ENCODE measurements at regions not wholly inside any gene's neighbourhood (a gene's known extent, or its start where the extent isn't known, plus 50 kb on each side); places are given as distances from the start of the nearest gene placed in this dataset.
"Not testable (repeated sequence)": the region's sequence is repeated elsewhere in the genome, so short reads cannot be mapped to it uniquely, and the experiment has no call there.

DNA sequence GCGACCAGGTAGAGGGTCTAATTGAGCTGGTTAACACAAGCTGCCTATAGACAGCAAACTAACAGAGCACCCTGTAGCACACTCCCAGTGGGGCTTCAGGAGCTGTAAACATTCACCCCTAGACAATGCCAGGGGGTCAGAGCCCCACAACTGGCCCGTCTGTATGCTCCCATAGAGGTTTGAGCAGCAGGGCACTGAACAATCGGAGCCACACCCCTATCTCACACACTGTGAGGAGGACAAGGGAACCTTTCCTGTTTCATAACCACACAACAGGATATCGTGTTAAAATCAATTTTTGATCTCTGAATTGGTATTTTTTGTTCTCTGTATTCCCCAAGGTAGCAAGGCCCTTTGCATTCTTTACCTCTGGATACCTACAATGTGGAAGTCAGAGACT is 266.1 kb downstream of the SPRY2 start:
- no peak for DNase-seq

DNA sequence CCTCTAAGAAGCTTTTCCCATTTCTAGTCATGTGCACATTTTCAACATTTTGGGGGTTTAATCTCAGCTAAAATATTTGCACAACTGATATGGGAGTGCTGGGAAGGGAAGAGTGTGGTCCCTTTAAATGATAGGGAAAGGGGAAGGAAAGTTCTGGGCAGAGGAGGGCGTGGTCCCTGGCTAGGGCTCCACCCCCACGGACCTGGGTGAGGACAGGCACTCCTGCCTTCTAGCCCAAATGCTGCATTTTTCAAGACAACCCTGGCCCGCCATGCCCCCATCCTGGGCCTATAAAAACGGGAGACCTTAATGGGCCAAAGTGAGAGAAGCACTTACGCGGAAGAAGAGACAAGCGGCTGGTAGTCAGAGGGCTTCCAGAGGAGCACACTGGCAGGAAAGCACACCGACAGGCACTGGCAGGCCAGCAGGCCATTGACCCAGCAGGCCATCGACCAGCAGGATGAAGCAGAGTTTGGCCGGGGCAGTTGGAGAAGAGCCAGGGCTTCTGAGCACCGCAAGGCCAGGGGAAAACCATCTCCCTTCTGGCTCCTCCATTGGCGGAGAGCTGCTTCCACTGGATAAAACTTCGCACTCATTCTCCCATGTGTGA is 266.7 kb downstream of the SPRY2 start:
- no peak for DNase-seq

DNA sequence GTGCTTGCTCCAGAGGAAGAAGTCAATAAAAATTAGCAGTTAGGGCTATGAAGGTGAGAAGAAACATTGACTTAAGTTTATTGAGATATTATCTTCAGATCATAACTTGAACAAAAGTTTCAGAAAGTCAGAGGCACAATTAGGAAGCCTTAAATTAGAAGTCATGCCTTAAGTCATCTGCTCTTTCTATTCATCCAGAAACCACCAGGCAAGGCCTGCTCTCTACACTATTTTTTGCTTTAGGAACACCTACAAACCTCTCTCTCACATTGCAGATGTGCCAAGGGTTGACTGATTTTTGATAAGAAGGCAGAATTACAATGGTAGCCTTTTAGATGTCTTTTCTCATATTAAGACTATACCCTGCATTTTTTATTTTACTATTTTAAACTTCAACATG is 268.7 kb downstream of the SPRY2 start:
- no peak for DNase-seq

DNA sequence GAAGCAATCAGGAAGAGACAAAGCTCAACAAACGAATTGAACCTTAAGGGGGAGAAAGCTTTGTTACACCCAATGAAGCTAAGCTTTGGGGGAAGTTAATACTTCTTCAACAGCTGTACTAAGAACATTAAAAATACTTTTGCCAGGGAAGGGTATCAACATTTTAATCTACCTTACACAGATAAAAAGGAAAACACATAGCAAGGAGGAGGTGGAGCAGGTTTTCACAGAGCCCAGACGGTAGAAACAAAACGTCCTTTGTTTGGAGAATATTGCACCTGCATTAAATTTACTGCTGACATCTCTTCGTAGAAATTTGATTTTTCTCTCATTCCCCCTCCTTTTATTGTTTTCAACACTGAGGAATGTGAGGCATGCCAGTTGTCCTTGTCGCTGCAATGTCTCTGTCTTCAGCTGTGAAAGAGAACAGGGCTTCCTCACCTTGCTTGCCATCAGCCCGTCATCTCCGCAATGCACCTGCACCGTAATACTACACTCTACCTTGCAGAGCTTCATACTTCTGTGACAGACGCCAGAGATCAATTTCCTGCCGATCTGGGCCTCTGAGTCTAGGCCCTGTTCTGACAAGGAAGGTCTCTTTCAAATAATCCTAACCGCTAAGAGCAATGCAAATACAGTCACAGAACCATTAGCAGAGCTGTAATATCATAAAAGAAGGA is 270.8 kb downstream of the SPRY2 start:
- DNase-seq: no peak

DNA sequence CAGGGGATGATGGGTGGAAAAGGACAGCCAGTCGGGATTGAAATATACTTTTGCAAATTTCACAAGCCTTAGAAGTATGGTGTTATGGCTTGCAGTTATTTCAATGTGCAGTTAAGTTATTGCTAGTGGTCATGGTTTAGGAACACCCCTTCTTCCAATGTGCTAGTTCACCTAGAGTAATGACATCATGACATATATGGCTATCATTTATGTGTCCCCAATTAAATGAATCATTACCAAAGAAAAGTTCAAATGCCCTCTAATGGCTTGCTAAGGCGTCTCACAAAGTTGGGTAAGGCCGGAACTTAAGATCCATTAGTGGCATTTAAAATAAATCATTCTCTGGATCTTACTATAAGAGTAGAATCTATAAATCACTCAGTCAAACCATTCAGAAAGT is 271.6 kb downstream of the SPRY2 start:
- DNase-seq: no peak

DNA sequence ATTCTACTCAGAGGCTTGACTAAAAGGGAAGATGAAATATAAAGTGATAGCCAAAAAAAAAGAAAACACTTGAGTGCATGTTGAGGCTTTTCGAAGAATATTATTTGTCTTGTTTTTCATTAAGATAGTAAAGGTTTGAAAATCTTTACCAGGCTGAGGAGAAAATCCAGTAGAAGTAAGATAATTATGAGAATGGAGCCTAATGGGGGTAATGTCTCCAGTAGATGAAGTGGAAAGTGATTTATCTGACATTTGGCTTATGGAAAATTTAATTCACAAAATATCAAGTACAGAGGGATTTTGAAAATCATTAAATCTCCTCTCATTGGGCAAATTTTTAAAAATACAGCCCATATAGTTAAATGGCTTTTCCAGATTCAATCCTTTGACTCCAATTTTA is 274.9 kb downstream of the SPRY2 start:
- DNase-seq: no peak

DNA sequence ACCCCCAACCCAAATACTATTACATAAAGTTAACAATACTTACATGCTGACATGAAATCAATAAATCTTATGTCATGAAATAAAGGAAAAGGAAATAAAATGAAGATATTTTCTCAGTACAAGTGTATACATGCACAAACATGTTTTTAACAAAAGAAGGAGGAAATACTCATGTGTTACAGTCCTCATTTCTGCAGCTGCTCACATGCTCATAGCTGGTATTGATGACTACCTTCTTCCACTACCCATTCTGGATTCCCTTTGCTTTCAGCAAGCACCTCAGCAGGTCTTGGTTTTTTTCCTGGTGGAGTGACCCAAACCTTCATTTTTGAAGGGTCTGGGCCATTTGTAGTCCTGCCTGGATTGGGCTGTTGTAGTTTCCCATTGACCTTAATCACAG is 278.5 kb downstream of the SPRY2 start:
- DNase-seq: not testable (repeated sequence)

DNA sequence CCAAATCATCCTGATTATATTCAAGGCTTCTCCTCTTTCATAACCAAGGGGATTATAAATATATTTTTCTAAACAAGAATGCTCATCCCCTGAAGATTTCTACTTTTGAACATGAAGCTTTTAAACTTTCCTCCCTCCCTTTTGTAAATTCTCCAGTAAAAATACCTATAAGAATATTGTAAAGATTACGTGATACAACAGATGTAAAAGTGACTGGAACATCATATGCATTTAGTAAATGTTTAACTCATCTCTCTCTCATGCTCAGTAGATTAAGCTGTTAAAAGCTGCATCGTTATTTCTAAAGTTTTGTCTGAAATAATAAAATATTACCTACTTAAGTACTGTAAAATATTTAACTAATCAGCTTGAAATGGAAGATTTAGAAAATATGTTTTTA is 281.1 kb downstream of the SPRY2 start:
- DNase-seq: no peak

DNA sequence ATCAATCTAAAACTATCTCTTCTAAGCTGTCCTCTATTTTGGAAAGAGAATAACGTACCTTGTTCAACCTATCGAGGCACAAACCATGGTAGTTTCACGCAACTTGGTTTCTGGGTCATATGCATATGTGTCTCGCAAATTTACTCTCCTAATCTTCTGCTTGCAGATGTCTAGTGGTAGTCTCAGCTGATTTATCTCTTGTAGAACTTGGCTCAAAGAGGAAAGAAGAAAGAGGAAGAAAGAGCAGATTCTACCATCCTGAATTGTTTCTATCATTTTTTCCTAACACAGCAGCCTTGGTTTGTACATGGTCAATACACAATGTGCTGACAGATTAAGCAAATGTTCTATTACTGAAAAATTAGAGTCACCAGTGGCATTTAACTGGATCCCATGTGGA is 282.3 kb downstream of the SPRY2 start:
- DNase-seq: no peak

DNA sequence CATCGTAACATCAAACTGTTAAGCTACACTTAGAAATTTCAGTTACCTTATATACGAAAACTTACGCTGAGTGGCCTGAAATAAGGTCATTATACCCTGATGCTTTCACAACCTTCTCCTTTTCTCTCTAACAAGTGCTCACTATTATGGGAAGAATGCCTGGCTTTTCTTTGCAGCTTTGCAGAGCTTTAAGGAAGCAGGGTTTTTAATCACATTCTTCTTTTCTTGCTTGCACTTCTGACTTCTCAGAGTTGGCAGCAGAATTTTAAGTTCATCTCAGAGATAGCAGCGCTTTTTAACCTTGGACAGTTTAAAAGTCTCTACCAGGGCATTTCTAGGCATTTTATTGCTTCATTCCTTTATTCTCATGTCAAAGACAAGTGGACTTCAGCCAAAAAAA is 285.1 kb downstream of the SPRY2 start:
- DNase-seq: no peak

DNA sequence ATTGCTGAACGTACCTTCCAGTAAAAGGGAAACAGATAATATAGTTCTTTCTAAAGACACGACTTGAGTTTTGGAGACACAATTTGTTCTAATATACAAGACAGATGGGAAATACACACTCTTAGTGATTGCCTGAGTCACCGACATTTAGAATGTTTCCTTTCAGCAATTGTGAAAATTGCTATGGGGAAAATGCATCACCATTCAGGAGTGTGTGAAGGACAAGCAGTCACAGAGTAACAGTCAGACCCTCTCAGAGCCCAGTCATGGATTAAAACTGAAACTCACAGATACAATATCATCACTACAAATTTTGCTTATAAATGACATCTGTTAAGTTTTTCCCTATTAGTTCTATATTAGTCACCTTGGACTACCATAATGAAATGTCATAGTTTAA is 286.1 kb downstream of the SPRY2 start:
- DNase-seq: no peak

DNA sequence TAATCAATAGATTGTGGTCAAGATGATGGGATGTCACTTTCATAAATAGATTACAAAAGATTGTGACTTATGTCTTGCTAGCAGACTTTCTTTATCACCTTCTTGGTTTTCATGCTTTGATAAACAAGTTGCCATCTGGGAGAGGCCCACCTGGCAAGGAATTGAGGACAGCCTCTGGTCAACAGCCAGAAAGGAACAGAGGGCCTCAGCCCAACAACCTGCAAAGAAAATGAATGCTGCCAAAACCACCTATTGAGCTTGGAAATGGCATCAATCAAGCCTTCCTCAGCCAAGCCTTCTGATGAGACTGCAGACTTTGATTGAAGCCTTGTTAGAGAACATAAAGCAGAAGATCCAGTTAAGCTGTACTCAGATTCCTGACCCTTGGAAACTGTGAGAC is 288.6 kb downstream of the SPRY2 start:
- DNase-seq: no peak

DNA sequence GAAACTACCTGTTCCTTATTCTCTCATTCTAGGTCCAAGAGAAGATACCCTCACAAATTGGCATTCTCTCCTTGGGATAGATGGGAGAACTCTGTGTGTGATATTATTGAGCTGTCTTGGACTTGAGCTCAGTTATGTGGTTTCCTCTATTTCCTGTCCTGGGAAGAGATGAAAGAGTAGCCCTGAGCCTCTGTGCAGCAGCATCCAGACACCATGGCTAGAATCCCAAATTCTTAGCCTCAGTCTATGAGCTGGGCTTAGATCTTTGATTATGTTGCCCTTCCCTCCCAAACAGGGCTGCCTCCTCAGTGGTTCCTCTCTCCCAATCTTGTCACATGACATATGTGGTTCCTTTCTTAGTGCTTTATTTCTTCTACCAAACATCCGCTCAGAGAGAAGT is 290.7 kb downstream of the SPRY2 start:
- DNase-seq: no peak

DNA sequence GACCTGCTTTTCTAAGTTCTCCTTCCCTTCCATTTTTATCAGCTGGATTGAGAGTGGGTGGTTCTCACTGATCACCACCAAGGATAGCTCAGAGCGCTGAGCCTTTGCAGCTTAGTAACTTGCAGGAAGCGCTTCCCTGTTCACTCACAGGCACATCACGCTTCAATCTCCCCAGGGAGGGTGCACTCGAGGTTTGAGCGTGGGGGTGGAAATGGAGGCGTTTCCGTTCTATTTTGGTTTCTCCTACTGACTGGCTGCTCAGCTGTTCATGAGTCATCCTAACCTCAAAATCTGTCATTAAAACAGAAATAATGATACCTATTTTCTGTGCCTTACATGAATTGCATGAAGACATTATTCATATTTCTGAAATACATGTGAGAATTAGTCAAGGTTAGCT is 292.1 kb downstream of the SPRY2 start:
- peak; percentile 49 for DNase-seq

DNA sequence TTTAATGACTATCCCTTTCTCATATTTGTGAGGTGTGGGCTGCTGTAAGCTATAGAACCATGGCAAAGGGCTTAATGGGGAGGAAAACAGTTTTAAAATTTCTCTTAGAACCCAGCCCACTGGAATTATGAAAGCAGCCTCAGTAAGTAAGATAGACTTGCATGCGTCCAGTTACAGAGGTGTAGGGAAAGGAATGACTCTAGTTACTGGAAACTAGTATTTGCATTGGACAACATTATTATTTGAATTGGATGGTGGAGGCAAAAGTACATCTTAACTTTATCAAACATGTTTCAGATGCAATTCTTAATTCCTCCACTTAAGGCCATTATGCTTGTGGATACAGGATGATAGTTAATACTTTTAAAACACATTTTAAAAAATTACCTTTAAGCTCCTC is 292.9 kb downstream of the SPRY2 start:
- no peak for DNase-seq

DNA sequence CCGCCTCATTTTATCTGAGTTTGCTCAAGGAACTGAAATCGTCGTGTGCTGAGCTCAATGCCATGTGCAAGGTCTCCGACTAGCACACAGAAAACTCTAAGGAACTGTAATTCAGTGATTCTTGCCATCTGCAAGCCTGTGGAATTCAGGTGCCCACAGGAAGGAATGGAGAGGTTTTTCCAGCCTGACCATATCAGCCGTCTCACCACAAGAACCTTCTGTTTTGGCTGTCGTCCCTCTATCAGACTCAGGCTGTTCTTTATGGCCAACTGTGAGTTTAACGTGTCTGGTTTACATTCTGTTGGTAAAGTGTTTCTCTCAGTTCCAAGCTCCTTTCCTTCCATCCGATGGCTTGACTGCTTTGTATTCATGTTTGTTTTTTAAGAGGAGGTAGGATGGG is 293.5 kb downstream of the SPRY2 start:
- no peak for DNase-seq

DNA sequence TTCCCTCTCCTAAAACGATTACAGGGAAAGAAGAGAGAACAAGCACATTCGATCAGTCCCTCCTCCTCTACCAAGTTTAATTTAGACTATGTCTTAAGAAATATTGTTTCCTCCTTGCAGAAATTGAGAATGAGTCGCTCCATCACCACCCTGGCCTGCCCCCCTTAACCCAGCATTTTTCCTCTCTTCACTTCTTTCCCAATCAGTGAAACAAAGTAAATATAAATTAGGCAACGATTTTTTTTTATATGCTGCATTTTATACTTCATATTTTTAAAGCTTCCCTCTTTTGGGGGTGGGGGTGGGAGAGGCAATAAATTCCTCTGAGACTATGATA is 300.0 kb downstream of the SPRY2 start:
- DNase-seq: no peak

DNA sequence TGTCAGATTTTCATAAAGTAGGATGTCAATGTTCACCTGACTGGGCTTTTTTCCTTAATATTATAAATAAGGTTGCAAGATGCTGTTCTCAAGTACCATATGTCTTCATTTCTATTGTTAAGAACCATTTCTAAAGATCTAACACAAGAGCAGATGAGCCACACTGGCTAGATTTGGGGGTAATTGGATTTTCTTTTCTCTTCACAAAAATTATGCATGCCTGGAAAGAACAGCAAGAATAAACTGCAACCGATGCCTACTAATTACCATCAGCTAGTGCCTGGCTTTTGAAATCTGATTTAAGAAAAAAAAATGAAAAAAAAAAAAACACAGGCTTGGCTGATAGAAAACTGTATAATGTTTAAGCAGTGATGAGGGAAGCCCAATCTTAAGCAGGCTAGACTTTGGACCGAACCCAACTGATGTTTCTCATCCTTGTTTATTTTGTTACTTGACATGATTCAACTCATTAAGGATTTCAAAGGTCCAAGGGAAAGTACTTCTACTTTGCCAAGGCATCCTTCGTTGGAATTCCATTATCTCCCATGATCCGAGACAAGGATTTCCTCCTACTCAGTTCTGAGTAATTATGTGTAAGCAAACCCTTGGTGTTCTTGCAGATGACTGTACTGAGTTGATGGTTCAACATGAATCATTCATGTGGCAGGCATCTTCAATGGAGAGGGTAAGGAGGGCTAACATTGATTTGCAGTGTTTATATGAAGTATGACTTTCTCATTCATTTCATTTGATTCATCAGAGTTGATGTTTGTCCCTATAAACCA is 300.5 kb downstream of the SPRY2 start:
- DNase-seq: peak; percentile 73

DNA sequence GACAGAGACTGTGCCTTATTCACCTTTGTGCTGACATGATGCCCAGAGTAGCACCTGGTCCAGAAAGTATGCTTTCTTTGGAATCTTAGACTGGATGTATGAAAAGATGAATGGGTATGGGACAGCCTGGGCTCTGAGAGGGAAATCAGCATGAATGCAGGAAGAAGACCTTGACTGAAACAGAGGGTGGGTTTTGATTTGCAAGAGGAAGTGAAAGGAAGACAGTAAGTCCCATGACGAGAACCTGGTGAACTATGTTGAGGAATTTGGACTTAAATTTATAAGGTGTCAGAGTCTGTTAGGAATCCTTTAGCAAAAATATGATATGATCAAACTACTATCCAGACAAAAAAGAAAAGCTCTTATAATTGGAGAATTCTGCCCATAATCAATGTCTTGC is 301.9 kb downstream of the SPRY2 start:
- DNase-seq: no peak

DNA sequence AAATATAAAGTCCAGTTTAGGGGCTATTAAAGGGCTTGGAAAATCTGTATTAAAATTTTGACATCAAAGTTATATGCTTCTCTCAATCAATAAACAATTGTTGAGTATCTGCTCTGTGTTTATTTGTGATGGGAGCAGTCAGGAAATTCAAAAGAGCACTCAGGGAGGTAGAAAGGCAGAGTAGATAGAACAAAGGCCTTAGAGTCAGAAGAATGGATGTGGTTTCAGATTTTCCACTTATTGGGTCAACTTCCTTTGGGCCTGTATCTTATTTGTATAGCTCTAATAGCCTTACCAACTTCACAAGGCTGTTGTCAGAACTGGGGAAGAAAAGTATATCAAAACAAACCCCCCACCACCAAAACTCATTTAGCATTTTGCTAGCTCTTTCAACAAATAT is 302.6 kb downstream of the SPRY2 start:
- no peak for DNase-seq

DNA sequence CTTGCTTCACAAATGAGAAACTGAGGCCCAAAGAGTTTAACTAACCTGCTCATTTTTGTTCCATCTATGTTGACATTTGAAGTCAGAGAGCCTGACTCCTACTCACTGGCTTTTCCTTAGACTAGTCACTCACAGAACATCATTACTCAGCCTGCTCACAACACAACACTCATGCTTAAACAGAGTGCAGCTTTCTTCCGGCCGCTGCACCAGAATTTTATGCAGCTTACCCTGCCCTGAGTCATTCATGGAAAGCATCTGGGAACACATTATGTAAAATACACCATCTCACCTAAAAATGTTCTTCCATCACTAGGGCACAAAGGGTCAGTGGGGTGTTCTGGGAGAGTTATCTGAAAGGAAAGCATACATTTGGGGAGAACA is 303.4 kb downstream of the SPRY2 start:
- DNase-seq: no peak

DNA sequence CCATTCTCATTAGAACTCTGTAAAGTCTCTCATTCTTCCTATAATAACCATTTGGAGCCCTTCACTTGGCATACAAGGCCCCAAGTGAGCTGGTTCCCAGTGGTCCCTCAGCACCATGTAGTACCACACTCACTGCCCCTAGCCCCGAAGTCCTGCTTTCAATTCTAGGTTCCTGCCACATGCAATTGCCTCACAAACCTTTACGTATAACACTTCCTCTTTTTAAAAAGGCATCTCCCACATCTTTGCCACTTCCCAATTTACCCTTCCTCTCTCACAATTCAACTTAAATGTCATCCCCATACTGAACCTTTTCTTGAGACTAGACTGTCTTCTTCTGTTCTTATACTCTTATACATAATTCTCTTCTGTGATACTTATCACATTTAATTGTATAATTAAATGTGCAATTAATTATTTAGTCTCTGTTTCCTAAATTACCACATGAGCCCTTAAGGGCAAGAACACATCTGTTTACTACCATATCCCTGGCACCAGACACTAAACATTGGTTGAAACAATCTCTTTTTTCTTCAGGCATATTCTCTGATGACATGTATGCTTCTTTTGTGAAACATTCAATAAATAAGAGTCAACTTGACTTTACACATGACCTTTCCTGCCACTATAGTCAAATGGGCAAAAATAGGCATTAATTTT is 304.0 kb downstream of the SPRY2 start:
- DNase-seq: no peak

DNA sequence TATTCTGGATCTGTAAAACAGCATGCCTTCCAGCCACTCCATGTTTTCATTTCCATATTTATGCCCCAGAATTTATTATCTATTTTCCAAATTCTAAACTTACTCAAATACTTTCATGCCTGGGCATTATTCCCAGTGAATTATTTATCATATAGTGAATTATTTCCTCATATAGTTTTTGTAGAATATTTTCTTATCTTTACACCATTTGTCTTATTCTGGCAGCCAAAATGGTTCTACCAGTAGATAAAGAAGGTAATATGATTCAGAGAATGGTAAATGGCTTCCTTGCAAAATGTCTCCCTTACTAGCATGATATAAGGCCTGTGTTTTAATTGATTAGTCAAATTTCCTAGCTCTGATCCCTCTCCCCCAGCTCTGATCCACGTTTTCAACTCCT is 305.8 kb downstream of the SPRY2 start:
- DNase-seq: no peak
